ENCODE measurements at regions not wholly inside any gene's neighbourhood (a gene's known extent, or its start where the extent isn't known, plus 50 kb on each side); places are given as distances from the start of the nearest gene placed in this dataset.

GRCh38 chr12:105980085-105980484 lies 158.7 kb downstream of the NUAK1 start:
- no peak for TF ChIP-seq CTCF (IDR thresholded peaks at IDR 0.05)
- TF ChIP-seq EP300 (IDR thresholded peaks at IDR 0.05) = no peak

All from upper lobe of left lung (tissue), 4 donors.